K562 (cell line): ENCODE measurements at regions not wholly inside any gene's neighbourhood (a gene's known extent, or its start where the extent isn't known, plus 50 kb on each side); places are given as distances from the start of the nearest gene placed in this dataset.

Experiments
- CHCHD3 ChIP-seq: fragments of 250-450 bp; sonication (Bioruptor Pico); IDR thresholded peaks from 2 replicates; pipeline ENCODE4 v2.1.2; 2022; ENCODE audit warnings: mild to moderate bottlenecking
- CTCF ChIP-seq, 3 experiments: IDR thresholded peaks in 2 of 3; conservative IDR thresholded peaks in 1 of 3; 2 replicates each; pipeline ENCODE4 v1.5.1; 2011 to 2012; ENCODE audit warnings: low read length in 3 of 3, mild to moderate bottlenecking in 3 of 3, control low read depth in 2 of 3, improper control_type of control experiment in 1 of 3, inconsistent platforms in 1 of 3, low read depth in 1 of 3, mixed read lengths in 1 of 3, moderate library complexity in 1 of 3; ENCODE audit not compliant: insufficient read depth in 2 of 3
- EZH2 ChIP-seq: IDR thresholded peaks from 2 replicates; pipeline ENCODE4 v1.6.1; 2012; ENCODE audit warnings: low read depth, mild to moderate bottlenecking, inconsistent platforms, low read length, borderline replicate concordance
- FOXA1 ChIP-seq: fragments of 450-650 bp; IDR thresholded peaks from 2 replicates; pipeline ENCODE4 v1.6.1; 2016; ENCODE audit warnings: mild to moderate bottlenecking, borderline replicate concordance
- GABPB1 ChIP-seq: sonication (generic); formaldehyde crosslinking; IDR thresholded peaks from 2 replicates; pipeline ENCODE4 v1.8.0; 2022; ENCODE audit warnings: mild to moderate bottlenecking, missing genetic modification reagents
- KHSRP ChIP-seq: fragments of 450-650 bp; IDR thresholded peaks from 2 replicates; pipeline ENCODE4 v1.6.1; 2017
- PHF8 ChIP-seq: fragments of 200-600 bp; sonication (generic); IDR thresholded peaks from 2 replicates; pipeline ENCODE4 v1.6.1; 2012; ENCODE audit warnings: mixed run types, mild to moderate bottlenecking, inconsistent platforms, low read length, moderate library complexity, borderline replicate concordance
- POLR2A ChIP-seq: fragments of 450-650 bp; conservative IDR thresholded peaks from 2 replicates; pipeline ENCODE4 v1.6.1; 2016
- SAP30 ChIP-seq: fragments of 200-600 bp; sonication (generic); IDR thresholded peaks from 2 replicates; pipeline ENCODE4 v1.6.1; 2012; ENCODE audit warnings: borderline replicate concordance, low read depth, mild to moderate bottlenecking, moderate library complexity, low read length, control low read depth, inconsistent platforms; ENCODE audit not compliant: insufficient read depth, poor library complexity, severe bottlenecking
- SMAD1 ChIP-seq: fragments of 150-350 bp; IDR thresholded peaks from 2 replicates; pipeline ENCODE4 v1.6.1; 2014; ENCODE audit warnings: low read length, low read depth; ENCODE audit not compliant: partially characterized antibody
- TFAM ChIP-seq: fragments of 250-450 bp; sonication (Bioruptor Pico); conservative IDR thresholded peaks from 2 replicates; pipeline ENCODE4 v1.5.0; 2021; ENCODE audit warnings: mild to moderate bottlenecking, moderate library complexity
- XRCC5 ChIP-seq: fragments of 200-400 bp; formaldehyde crosslinking; IDR thresholded peaks from 2 replicates; pipeline ENCODE4 v1.6.1; 2017; ENCODE audit warnings: low read depth, mild to moderate bottlenecking, low read length
- ZNF436 ChIP-seq: fragments of 250-450, 450-650 bp; sonication (Bioruptor Pico); formaldehyde crosslinking; IDR thresholded peaks from 2 replicates; pipeline ENCODE4 v1.7.0; 2020; ENCODE audit warnings: mild to moderate bottlenecking
- ZNF444 ChIP-seq: fragments of 250-450 bp; sonication (Bioruptor Pico); IDR thresholded peaks from 2 replicates; pipeline ENCODE4 v1.4.0; 2020; ENCODE audit warnings: mild to moderate bottlenecking, moderate library complexity

- no peak for TF ChIP-seq ZNF444 (CRISPR knock-in tag)
- TF ChIP-seq GABPB1: no peak
- TF ChIP-seq CTCF (IDR thresholded peaks at IDR 0.05 in 2 of 3, conservative IDR thresholded peaks at IDR 0.05 in 1 of 3; ENCODE audit: insufficient read depth in 2 of 3, low read depth in 1 of 3, low read length in 3 of 3): no peak
- no peak for TF ChIP-seq KHSRP
- TF ChIP-seq TFAM (CRISPR knock-in tag): no peak
- no peak for TF ChIP-seq PHF8
- no peak for TF ChIP-seq POLR2A
- no peak for TF ChIP-seq SMAD1
- no peak for TF ChIP-seq SAP30
- TF ChIP-seq FOXA1: no peak
- TF ChIP-seq CHCHD3 (CRISPR knock-in tag): no peak
- no peak for TF ChIP-seq ZNF436
- no peak for TF ChIP-seq EZH2
- no peak for TF ChIP-seq XRCC5
These were observed 243.4 kb upstream of the GRID2 start for GRCh38 chr4:92060333-92060732.
